ENCODE measurements at regions not wholly inside any gene's neighbourhood (a gene's known extent, or its start where the extent isn't known, plus 50 kb on each side); places are given as distances from the start of the nearest gene placed in this dataset.

- TF ChIP-seq ZBTB33 (IDR thresholded peaks at IDR 0.05) (no peak), ETV6 (conservative IDR thresholded peaks at IDR 0.05 in 1 of 2, IDR thresholded peaks at IDR 0.05 in 1 of 2; ENCODE audit: borderline replicate concordance in 1 of 2, low read depth in 1 of 2) (no peak), HDAC2 (IDR thresholded peaks at IDR 0.05) (no peak), ATF2 (IDR thresholded peaks at IDR 0.05; ENCODE audit: low read length) (no peak), DPF2 (IDR thresholded peaks at IDR 0.05) (no peak), CREB1 (IDR thresholded peaks at IDR 0.05; ENCODE audit: low read depth) (no peak), STAT3 (IDR thresholded peaks at IDR 0.05; ENCODE audit: low read depth, low read length) (no peak), WRNIP1 (IDR thresholded peaks at IDR 0.05; ENCODE audit: borderline replicate concordance, low read depth, low read length) (no peak), TCF7 (IDR thresholded peaks at IDR 0.05; ENCODE audit: borderline replicate concordance) (no peak), CEBPZ (IDR thresholded peaks at IDR 0.05; ENCODE audit: low read depth, low read length) (no peak), PAX8 (IDR thresholded peaks at IDR 0.05) (no peak)
Observed at GRCh38 chr9:30944741-30945280, 1439.6 kb upstream of the ACO1 start (continued).
